H1 (cell line): ENCODE measurements at regions not wholly inside any gene's neighbourhood (a gene's known extent, or its start where the extent isn't known, plus 50 kb on each side); places are given as distances from the start of the nearest gene placed in this dataset.

Experiments
- CTCF ChIA-PET: fragments of 300-600 bp; sonication (Branson Sonifier 250); formaldehyde crosslinking; loops from one replicate; lab custom pipeline; 2021; ENCODE audit not compliant: partially characterized antibody; lab: Charles Lee
- POLR2A ChIA-PET: fragments of 300-600 bp; sonication (Branson Sonifier 250); formaldehyde crosslinking; loops from one replicate; lab custom pipeline; 2021; ENCODE audit warnings: inconsistent platforms; ENCODE audit not compliant: partially characterized antibody; lab: Charles Lee
- DNase-seq, 2 experiments: peaks; one replicate each; pipeline versions ENCODE4 v3.0.0 to v3.0.0-alpha.2; 2010 to 2022; ENCODE audit warnings: low spot score in 2 of 2, low read depth in 1 of 2, mixed read lengths in 1 of 2
- FAIRE-seq: peaks from 2 replicates; lab custom pipeline; 2011; peaks lifted over from hg19 to GRCh38; lab: Jason Lieb, UNC
- H2AFZ ChIP-seq: 2 replicates; pipeline ENCODE4 v1.8.1; 2012; ENCODE audit warnings: low read length, inconsistent platforms
- H2AK5ac ChIP-seq: 2 replicates; pipeline ENCODE4 v1.6.1; 2013; ENCODE audit warnings: low read depth, low read length
- H2BK120ac ChIP-seq: replicated peaks from 2 replicates; pipeline ENCODE3; 2013; ENCODE audit warnings: low read depth, low read length, inconsistent platforms
- H2BK12ac ChIP-seq: 2 replicates; pipeline ENCODE4 v1.6.1; 2013; ENCODE audit warnings: low read depth, low read length
- H2BK15ac ChIP-seq: 2 replicates; pipeline ENCODE4 v1.6.1; 2013; ENCODE audit warnings: low read length
- H2BK20ac ChIP-seq: 2 replicates; pipeline ENCODE4 v1.6.1; 2013; ENCODE audit warnings: low read length
- H2BK5ac ChIP-seq: 2 replicates; pipeline ENCODE4 v1.6.1; 2013; ENCODE audit warnings: low read depth, low read length
- H3K14ac ChIP-seq: 2 replicates; pipeline ENCODE4 v1.6.1; 2013; ENCODE audit warnings: inconsistent platforms; ENCODE audit not compliant: insufficient read length
- H3K18ac ChIP-seq: 2 replicates; pipeline ENCODE4 v1.6.1; 2013; ENCODE audit warnings: low read length; ENCODE audit errors: extremely low read depth
- H3K23ac ChIP-seq: 2 replicates; pipeline ENCODE4 v1.6.1; 2013; ENCODE audit warnings: inconsistent platforms; ENCODE audit not compliant: insufficient read length
- H3K23me2 ChIP-seq: 2 replicates; pipeline ENCODE4 v1.6.1; 2013; ENCODE audit warnings: low read depth, low read length
- H3K27ac ChIP-seq: 2 replicates; pipeline ENCODE4 v1.6.1; 2011; ENCODE audit warnings: low read depth, low read length, inconsistent platforms
- H3K27me3 ChIP-seq, 4 experiments: replicated peaks in 1 of 4; 1 replicate in 1 of 4; 2 replicates in 3 of 4; pipeline versions ENCODE4 v1.6.1 to v1.8.1; 2011 to 2013; ENCODE audit warnings: low read length in 3 of 4, mild to moderate bottlenecking in 3 of 4, inconsistent platforms in 2 of 4, mixed read lengths in 2 of 4, moderate library complexity in 1 of 4; ENCODE audit not compliant: control insufficient read depth in 3 of 4, insufficient read depth in 3 of 4; ENCODE audit errors: extremely low read depth in 1 of 4
- H3K36me3 ChIP-seq, 4 experiments: 2 replicates each; pipeline versions ENCODE4 v1.6.1 to v1.8.1; 2011 to 2013; ENCODE audit warnings: mild to moderate bottlenecking in 4 of 4, low read length in 3 of 4, moderate library complexity in 2 of 4, control low read depth in 1 of 4, inconsistent platforms in 1 of 4; ENCODE audit not compliant: insufficient read depth in 4 of 4, control insufficient read depth in 2 of 4
- H3K4ac ChIP-seq: replicated peaks from 2 replicates; pipeline ENCODE3; 2013; ENCODE audit warnings: low read length, low read depth, mixed read lengths, inconsistent platforms; ENCODE audit not compliant: insufficient read length
- H3K4me1 ChIP-seq, 4 experiments: replicated peaks in 1 of 4; 1 replicate in 1 of 4; 2 replicates in 3 of 4; pipeline versions ENCODE4 v1.6.1 to v1.8.1; 2011 to 2013; ENCODE audit warnings: low read length in 3 of 4, inconsistent platforms in 2 of 4, mixed read lengths in 1 of 4; ENCODE audit not compliant: insufficient read depth in 4 of 4, control insufficient read depth in 3 of 4
- H3K4me2 ChIP-seq, 2 experiments: 2 replicates each; pipeline versions ENCODE4 v1.6.1 to v1.8.1; 2011 to 2013; ENCODE audit warnings: low read depth in 2 of 2, low read length in 2 of 2, control low read depth in 1 of 2, inconsistent platforms in 1 of 2, mild to moderate bottlenecking in 1 of 2; ENCODE audit not compliant: insufficient read depth in 1 of 2
- H3K4me3 ChIP-seq, 4 experiments: fragments of 200-600, 300-600 bp in 1 of 4; sonication (generic), shearing (Covaris generic), sonication (Bioruptor Twin) in 1 of 4; 2 replicates each; pipeline versions ENCODE4 v1.5.1 to v1.8.1; 2011 to 2016; ENCODE audit warnings: low read length in 4 of 4, low read depth in 3 of 4, control low read depth in 2 of 4, inconsistent platforms in 2 of 4, mild to moderate bottlenecking in 2 of 4, mixed read lengths in 1 of 4, moderate library complexity in 1 of 4; ENCODE audit not compliant: insufficient read depth in 2 of 4; ENCODE audit errors: extremely low read depth in 1 of 4
- H3K56ac ChIP-seq: replicated peaks from 2 replicates; pipeline ENCODE3; 2013; ENCODE audit warnings: low read depth, mild to moderate bottlenecking, mixed read lengths, low read length, inconsistent platforms; ENCODE audit not compliant: insufficient read length
- H3K79me1 ChIP-seq: 2 replicates; pipeline ENCODE4 v1.6.1; 2013; ENCODE audit warnings: low read depth, low read length, control low read depth
- H3K79me2 ChIP-seq, 2 experiments: 2 replicates each; pipeline versions ENCODE4 v1.6.1 to v1.8.1; 2012 to 2013; ENCODE audit warnings: low read length in 2 of 2, mild to moderate bottlenecking in 2 of 2, inconsistent platforms in 1 of 2; ENCODE audit not compliant: insufficient read depth in 2 of 2, control insufficient read depth in 1 of 2
- H3K9ac ChIP-seq, 4 experiments: replicated peaks in 1 of 4; 1 replicate in 1 of 4; 2 replicates in 3 of 4; pipeline versions ENCODE4 v1.6.1 to v1.8.1; 2011 to 2013; ENCODE audit warnings: low read depth in 3 of 4, low read length in 3 of 4, control low read depth in 2 of 4, mild to moderate bottlenecking in 2 of 4, moderate library complexity in 2 of 4, inconsistent platforms in 1 of 4; ENCODE audit errors: extremely low read depth in 1 of 4
- H3K9me3 ChIP-seq, 2 experiments: 2 replicates each; pipeline versions ENCODE4 v1.6.1 to v1.8.1; 2012 to 2013; ENCODE audit warnings: mild to moderate bottlenecking in 2 of 2, moderate library complexity in 2 of 2, control low read depth in 1 of 2, inconsistent platforms in 1 of 2, low read depth in 1 of 2, low read length in 1 of 2, mixed read lengths in 1 of 2; ENCODE audit not compliant: insufficient read depth in 2 of 2
- H4K20me1 ChIP-seq, 2 experiments: replicated peaks in 1 of 2; 2 replicates each; pipeline versions ENCODE3 to v1.8.1; 2011 to 2013; ENCODE audit warnings: inconsistent platforms in 2 of 2, low read length in 2 of 2, mild to moderate bottlenecking in 1 of 2; ENCODE audit not compliant: insufficient read depth in 2 of 2, control insufficient read depth in 1 of 2
- H4K5ac ChIP-seq: 2 replicates; pipeline ENCODE4 v1.6.1; 2013; ENCODE audit warnings: low read length, low read depth, mixed read lengths, inconsistent platforms; ENCODE audit not compliant: insufficient read length
- H4K8ac ChIP-seq: 2 replicates; pipeline ENCODE4 v1.8.0; 2013; ENCODE audit warnings: mild to moderate bottlenecking, moderate library complexity, low read length, inconsistent platforms; ENCODE audit not compliant: insufficient read depth; ENCODE audit errors: extremely low read depth
- H4K91ac ChIP-seq: replicated peaks from 2 replicates; pipeline ENCODE3; 2013; ENCODE audit warnings: low read length, mixed read lengths, inconsistent platforms; ENCODE audit not compliant: insufficient read length
- CTBP2 ChIP-seq: IDR thresholded peaks from 2 replicates; pipeline ENCODE4 v1.7.0; 2011; ENCODE audit warnings: borderline replicate concordance, mild to moderate bottlenecking, moderate library complexity, mixed read lengths, low read length; ENCODE audit not compliant: insufficient read depth, insufficient read length
- EZH2 ChIP-seq: fragments of 200-600 bp; sonication (generic); IDR thresholded peaks from 2 replicates; pipeline ENCODE4 v1.7.1; 2012; ENCODE audit warnings: low read depth, mild to moderate bottlenecking, moderate library complexity, low read length, inconsistent platforms; ENCODE audit not compliant: severe bottlenecking
- HDAC6 ChIP-seq: IDR thresholded peaks from one replicate; pipeline ENCODE4 v1.7.1; 2012; ENCODE audit warnings: low read depth, mild to moderate bottlenecking, inconsistent platforms, low read length, moderate library complexity
- MAFK ChIP-seq: IDR thresholded peaks from 2 replicates; pipeline ENCODE4 v1.6.1; 2012; ENCODE audit warnings: low read depth, mild to moderate bottlenecking, improper control_type of control experiment, low read length
- NRF1 ChIP-seq: IDR thresholded peaks from 2 replicates; pipeline ENCODE4 v1.6.1; 2011; ENCODE audit warnings: mild to moderate bottlenecking, low read depth, low read length, improper control_type of control experiment
- WGBS, 2 experiments: shearing (Covaris generic) in 1 of 2; methylation state at CpG; one replicate each; pipeline versions ENCODE4 v1.1.6 to v1.1.7; 2013 to 2015; ENCODE audit warnings: low lambda C conversion rate in 2 of 2, mixed read lengths in 2 of 2, inconsistent platforms in 1 of 2, low coverage in 1 of 2, missing lambda C conversion rate in 1 of 2; ENCODE audit not compliant: insufficient replicate concordance in 2 of 2, insufficient coverage in 1 of 2, insufficient read length in 1 of 2; ENCODE audit errors: extremely low coverage in 1 of 2, missing lambda C conversion rate in 1 of 2; 5-methylcytosine and 5-hydroxymethylcytosine counted together

DNA sequence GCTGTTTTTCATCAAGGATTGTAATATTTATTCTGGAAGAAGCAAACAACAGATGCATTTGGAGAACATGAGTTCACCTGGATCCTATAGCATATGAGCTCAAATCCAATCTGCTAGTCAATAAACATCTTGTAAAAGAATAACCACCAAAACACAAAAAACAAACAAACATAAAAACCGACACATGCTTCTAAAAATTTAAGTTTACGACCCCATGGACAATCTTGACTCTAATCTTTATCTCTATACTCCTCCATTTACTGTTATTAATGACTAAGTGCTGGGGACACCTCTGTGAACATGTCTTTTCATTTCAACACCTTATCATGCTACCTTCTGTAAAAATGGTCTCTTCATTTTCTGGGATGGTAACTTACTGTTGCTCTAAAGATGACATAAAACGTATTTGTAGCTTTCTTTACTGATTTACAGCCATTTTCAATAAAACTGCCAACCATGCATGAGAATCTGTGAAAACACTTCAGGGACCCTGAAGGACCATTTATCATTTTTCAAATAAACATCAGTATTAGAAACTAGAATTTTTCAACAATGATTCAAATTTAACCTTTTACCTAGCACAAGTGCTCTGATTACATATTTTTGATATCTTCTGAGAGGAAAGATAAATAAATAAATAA is 123.8 kb upstream of the SOX5 start:
- H4K8ac ChIP-seq: no peak overlapping the region
- DNase-seq (no peak), FAIRE-seq (no peak)
- ChIA-PET POLR2A (no interaction called here), CTCF (no interaction called here)
- TF ChIP-seq CTBP2: no peak
- no peak for TF ChIP-seq MAFK
- no peak for TF ChIP-seq EZH2
- TF ChIP-seq NRF1: no peak
- no peak for TF ChIP-seq HDAC6
- 89% methylated on average over 3 of the region's 3 CpGs; no CpG with 5 or more reads in 1 of the 2 experiments for WGBS, 2 experiments
- no peak overlapping the region for H2BK5ac ChIP-seq
- H3K23ac ChIP-seq: no peak overlapping the region
- H3K4me3 ChIP-seq: no peak overlapping the region
- no peak overlapping the region for H2AK5ac ChIP-seq
- no peak overlapping the region for H3K4me2 ChIP-seq
- H2BK120ac ChIP-seq: no peak overlapping the region
- no peaks in the 10 kb centered on the region for H3K9me3 ChIP-seq
- no peak overlapping the region for H3K18ac ChIP-seq
- no peak overlapping the region for H4K91ac ChIP-seq
- no peak overlapping the region for H4K5ac ChIP-seq
- H4K20me1 ChIP-seq: no peaks in the 10 kb centered on the region
- H3K27ac ChIP-seq: no peak overlapping the region
- no peaks in the 10 kb centered on the region for H3K23me2 ChIP-seq
- no peak overlapping the region for H3K4ac ChIP-seq
- no peaks in the 10 kb centered on the region for H3K4me1 ChIP-seq
- H3K27me3 ChIP-seq: no peaks in the 10 kb centered on the region
- H3K79me1 ChIP-seq: no peaks in the 10 kb centered on the region
- H3K56ac ChIP-seq: no peak overlapping the region
- no peak overlapping the region for H2BK20ac ChIP-seq
- no peak overlapping the region for H3K14ac ChIP-seq
- H2AFZ ChIP-seq: no peak overlapping the region
- H2BK15ac ChIP-seq: no peak overlapping the region
- H3K36me3 ChIP-seq: no peaks in the 10 kb centered on the region
- no peak overlapping the region for H3K9ac ChIP-seq
- H2BK12ac ChIP-seq: no peak overlapping the region
- H3K79me2 ChIP-seq: no peaks in the 10 kb centered on the region
